HG03060 (cell line): ENCODE measurements at regions not wholly inside any gene's neighbourhood (a gene's known extent, or its start where the extent isn't known, plus 50 kb on each side); places are given as distances from the start of the nearest gene placed in this dataset.
"Not testable (repeated sequence)": the region's sequence is repeated elsewhere in the genome, so short reads cannot be mapped to it uniquely, and the experiment has no call there.

Source experiments
- ATAC-seq: cut with Tn5 transposase; IDR thresholded peaks from one replicate; pipeline ENCODE4 v1.9.1; 2021; ENCODE audit warnings: low read depth, moderate number of reproducible peaks; ENCODE audit not compliant: unreplicated experiment

- ATAC-seq = no peak
These were observed 489.6 kb downstream of the KLF5 start for GRCh38 chr13:73548449-73548848.

- no peak for ATAC-seq
These were observed 488.4 kb downstream of the KLF5 start for GRCh38 chr13:73547239-73547638.

GRCh38 chr13:73544175-73544574 is 485.4 kb downstream of the KLF5 start:
- no peak for ATAC-seq

GRCh38 chr13:73542446-73542845 is 483.6 kb downstream of the KLF5 start:
- ATAC-seq = no peak

GRCh38 chr13:73536865-73537264 is 478.1 kb downstream of the KLF5 start:
- no peak for ATAC-seq

- no peak for ATAC-seq
These were observed 476.5 kb downstream of the KLF5 start for GRCh38 chr13:73535341-73535740.

- ATAC-seq = no peak
These were observed 474.2 kb downstream of the KLF5 start for GRCh38 chr13:73532987-73533510.

GRCh38 chr13:73532582-73532981 is 473.8 kb downstream of the KLF5 start:
- ATAC-seq = no peak

GRCh38 chr13:73531014-73531413 is 472.2 kb downstream of the KLF5 start:
- ATAC-seq = no peak

- no peak for ATAC-seq
These were observed 464.1 kb downstream of the KLF5 start for GRCh38 chr13:73522937-73523336.

GRCh38 chr13:73521985-73522524 is 463.2 kb downstream of the KLF5 start:
- no peak for ATAC-seq

- ATAC-seq = no peak
These were observed 462.5 kb downstream of the KLF5 start for GRCh38 chr13:73521290-73521624.

GRCh38 chr13:73520566-73521289 is 461.9 kb downstream of the KLF5 start:
- ATAC-seq = no peak

- not testable (repeated sequence) for ATAC-seq
These were observed 461.3 kb downstream of the KLF5 start for GRCh38 chr13:73520135-73520534.

GRCh38 chr13:73519396-73520116 is 460.8 kb downstream of the KLF5 start:
- no peak for ATAC-seq

- no peak for ATAC-seq
These were observed 459.0 kb downstream of the KLF5 start for GRCh38 chr13:73517766-73518165.

GRCh38 chr13:73516731-73517130 is 457.9 kb downstream of the KLF5 start:
- ATAC-seq = no peak

- ATAC-seq = no peak
These were observed 455.4 kb downstream of the KLF5 start for GRCh38 chr13:73514208-73514607.

- ATAC-seq = no peak
These were observed 454.9 kb downstream of the KLF5 start for GRCh38 chr13:73513751-73514150.

GRCh38 chr13:73508841-73509240 is 450.0 kb downstream of the KLF5 start:
- no peak for ATAC-seq

- ATAC-seq = no peak
These were observed 446.6 kb downstream of the KLF5 start for GRCh38 chr13:73505376-73505890.
